H9 (cell line): ENCODE measurements at regions not wholly inside any gene's neighbourhood (a gene's known extent, or its start where the extent isn't known, plus 50 kb on each side); places are given as distances from the start of the nearest gene placed in this dataset.

Source experiments
- DNase-seq: peaks from one replicate; pipeline ENCODE4 v3.0.0-alpha.2; 2017
- H2AFZ ChIP-seq: one replicate; pipeline ENCODE4 v1.6.1; 2013; ENCODE audit warnings: mild to moderate bottlenecking, low read length, control low read depth, moderate library complexity
- H2AK5ac ChIP-seq: 2 replicates; pipeline ENCODE4 v1.6.1; 2013; ENCODE audit warnings: low read length, control low read depth, mixed read lengths; ENCODE audit not compliant: insufficient read length
- H2BK120ac ChIP-seq: one replicate; pipeline ENCODE4 v1.6.1; 2013; ENCODE audit warnings: low read depth, mild to moderate bottlenecking, low read length, control low read depth, inconsistent platforms; ENCODE audit not compliant: poor library complexity, severe bottlenecking
- H2BK12ac ChIP-seq: 2 replicates; pipeline ENCODE4 v1.6.1; 2013; ENCODE audit warnings: low read length, control low read depth, mixed read lengths, low read depth; ENCODE audit not compliant: insufficient read length
- H2BK15ac ChIP-seq: 2 replicates; pipeline ENCODE4 v1.6.1; 2013; ENCODE audit warnings: low read depth, low read length, control low read depth
- H2BK20ac ChIP-seq: one replicate; pipeline ENCODE4 v1.6.1; 2013; ENCODE audit warnings: low read depth, mild to moderate bottlenecking, low read length, control low read depth, inconsistent platforms; ENCODE audit not compliant: poor library complexity, severe bottlenecking
- H2BK5ac ChIP-seq: 2 replicates; pipeline ENCODE4 v1.6.1; 2013; ENCODE audit warnings: low read length, control low read depth, mixed read lengths; ENCODE audit not compliant: insufficient read length
- H3K14ac ChIP-seq: 2 replicates; pipeline ENCODE4 v1.6.1; 2013; ENCODE audit warnings: low read length, control low read depth; ENCODE audit not compliant: insufficient read depth
- H3K18ac ChIP-seq: 2 replicates; pipeline ENCODE4 v1.6.1; 2013; ENCODE audit warnings: low read depth, mild to moderate bottlenecking, mixed read lengths, low read length, control low read depth; ENCODE audit not compliant: insufficient read length
- H3K23ac ChIP-seq: 2 replicates; pipeline ENCODE4 v1.6.1; 2013; ENCODE audit warnings: low read length, control low read depth, mixed read lengths, low read depth; ENCODE audit not compliant: insufficient read length
- H3K23me2 ChIP-seq: 2 replicates; pipeline ENCODE4 v1.6.1; 2013; ENCODE audit warnings: low read depth, mild to moderate bottlenecking, mixed read lengths, low read length, control low read depth; ENCODE audit not compliant: insufficient read length, poor library complexity, severe bottlenecking
- H3K27ac ChIP-seq: 2 replicates; pipeline ENCODE4 v1.5.1; 2013; ENCODE audit warnings: low read length, control low read depth, mixed read lengths, low read depth; ENCODE audit not compliant: insufficient read length
- H3K27me3 ChIP-seq: 2 replicates; pipeline ENCODE4 v1.6.1; 2013; ENCODE audit warnings: low read length, control low read depth, inconsistent platforms; ENCODE audit not compliant: insufficient read depth
- H3K4ac ChIP-seq: 2 replicates; pipeline ENCODE4 v1.6.1; 2013; ENCODE audit warnings: low read depth, mild to moderate bottlenecking, control low read depth, inconsistent platforms, low read length, moderate library complexity
- H3K4me1 ChIP-seq: 2 replicates; pipeline ENCODE4 v1.6.1; 2013; ENCODE audit warnings: low read length, control low read depth, inconsistent platforms; ENCODE audit not compliant: insufficient read depth
- H3K4me2 ChIP-seq: 2 replicates; pipeline ENCODE4 v1.6.1; 2013; ENCODE audit warnings: low read length, control low read depth, mixed read lengths; ENCODE audit not compliant: insufficient read length, insufficient read depth
- H3K56ac ChIP-seq: 2 replicates; pipeline ENCODE4 v1.6.1; 2013; ENCODE audit warnings: low read depth, mild to moderate bottlenecking, mixed read lengths, low read length, control low read depth; ENCODE audit not compliant: insufficient read length
- H3K79me1 ChIP-seq: 2 replicates; pipeline ENCODE4 v1.6.1; 2013; ENCODE audit warnings: low read depth, mild to moderate bottlenecking, moderate library complexity, low read length, control low read depth, inconsistent platforms; ENCODE audit not compliant: insufficient read depth, poor library complexity, severe bottlenecking
- H3K79me2 ChIP-seq: 2 replicates; pipeline ENCODE4 v1.6.1; 2013; ENCODE audit warnings: low read length, control low read depth, inconsistent platforms; ENCODE audit not compliant: insufficient read depth
- H3K9ac ChIP-seq: 2 replicates; pipeline ENCODE4 v1.6.1; 2013; ENCODE audit warnings: low read length, control low read depth, mixed read lengths; ENCODE audit not compliant: insufficient read length; ENCODE audit errors: extremely low read depth
- H3K9me3 ChIP-seq: one replicate; pipeline ENCODE4 v1.6.1; 2013; ENCODE audit warnings: low read depth, low read length, inconsistent platforms; ENCODE audit not compliant: control insufficient read depth
- H3T11ph ChIP-seq: one replicate; pipeline ENCODE4 v1.6.1; 2013; ENCODE audit warnings: mild to moderate bottlenecking, low read length, control low read depth, inconsistent platforms
- H4K20me1 ChIP-seq: one replicate; pipeline ENCODE4 v1.6.1; 2013; ENCODE audit not compliant: control insufficient read depth, insufficient read length, insufficient read depth
- H4K5ac ChIP-seq: 2 replicates; pipeline ENCODE4 v1.6.1; 2013; ENCODE audit warnings: low read depth, mild to moderate bottlenecking, mixed read lengths, low read length, control low read depth; ENCODE audit not compliant: insufficient read length
- H4K8ac ChIP-seq: replicated peaks from 2 replicates; pipeline ENCODE4 v1.6.1; 2013; ENCODE audit warnings: low read length, control low read depth, mixed read lengths, low read depth; ENCODE audit not compliant: insufficient read length
- H4K91ac ChIP-seq: 2 replicates; pipeline ENCODE4 v1.6.1; 2013; ENCODE audit warnings: low read depth, mild to moderate bottlenecking, moderate library complexity, mixed read lengths, low read length, control low read depth; ENCODE audit not compliant: insufficient read length
- H3K27ac Mint-ChIP-seq, 3 experiments: 2 replicates in 2 of 3; 3 replicates in 1 of 3; pipeline ENCODE4 v1.8.0; 2020 to 2021; ENCODE audit warnings: mixed read lengths in 3 of 3, mild to moderate bottlenecking in 1 of 3, moderate library complexity in 1 of 3
- H3K27me3 Mint-ChIP-seq: 2 replicates; pipeline ENCODE4 v1.8.0; 2021; ENCODE audit warnings: low read depth, mild to moderate bottlenecking, moderate library complexity, mixed read lengths
- H3K36me3 Mint-ChIP-seq, 3 experiments: 2 replicates in 2 of 3; 3 replicates in 1 of 3; pipeline ENCODE4 v1.8.0; 2020 to 2021; ENCODE audit warnings: low read depth in 3 of 3, mixed read lengths in 3 of 3; ENCODE audit not compliant: insufficient read depth in 1 of 3
- H3K4me1 Mint-ChIP-seq, 2 experiments: 2 replicates each; pipeline ENCODE4 v1.8.0; 2020; ENCODE audit warnings: mixed read lengths in 2 of 2
- H3K4me3 Mint-ChIP-seq, 2 experiments: 2 replicates in 1 of 2; 3 replicates in 1 of 2; pipeline ENCODE4 v1.8.0; 2020 to 2021; ENCODE audit warnings: mild to moderate bottlenecking in 2 of 2, mixed read lengths in 2 of 2, moderate library complexity in 1 of 2
- H3K9me3 Mint-ChIP-seq, 2 experiments: 2 replicates in 1 of 2; 3 replicates in 1 of 2; pipeline ENCODE4 v1.8.0; 2020; ENCODE audit warnings: mild to moderate bottlenecking in 2 of 2, mixed read lengths in 2 of 2, moderate library complexity in 1 of 2
- CTCF ChIP-seq: fragments of 200-600 bp; sonication (generic); conservative IDR thresholded peaks from 3 replicates; pipeline ENCODE4 v1.8.0; 2021; ENCODE audit warnings: antibody characterized with exemption, mild to moderate bottlenecking
- WGBS: extraction: QIAGEN DNeasy Blood & Tissue Kit; methylation state at CpG from one replicate; pipeline ENCODE4 v1.1.7; 2013; ENCODE audit warnings: missing lambda C conversion rate, low lambda C conversion rate, mixed read lengths; ENCODE audit not compliant: insufficient read length; ENCODE audit errors: extremely low coverage; 5-methylcytosine and 5-hydroxymethylcytosine counted together

- Histone ChIP-seq H3K56ac (no peak overlapping the region), H3K27me3 (no peaks in the 10 kb centered on the region), H4K91ac (no peak overlapping the region), H3K9me3 (no peaks in the 10 kb centered on the region), H2BK5ac (no peak overlapping the region), H3K23me2 (no peaks in the 10 kb centered on the region), H2BK12ac (no peak overlapping the region), H3K79me2 (no peaks in the 10 kb centered on the region), H3K18ac (no peak overlapping the region), H3K27ac (no peak overlapping the region), H2AK5ac (no peak overlapping the region), H4K5ac (no peak overlapping the region), H3K4ac (no peak overlapping the region), H3K79me1 (no peaks in the 10 kb centered on the region), H2BK120ac (no peak overlapping the region), H3K14ac (no peak overlapping the region), H4K8ac (no peak overlapping the region), H3T11ph (no peak overlapping the region), H4K20me1 (no peaks in the 10 kb centered on the region), H2AFZ (no peak overlapping the region), H3K9ac (no peak overlapping the region), H3K4me1 (no peaks in the 10 kb centered on the region), H2BK15ac (no peak overlapping the region), H2BK20ac (no peak overlapping the region), H3K23ac (no peak overlapping the region), H3K4me2 (no peak overlapping the region)
- Mint-ChIP-seq H3K27me3 (no peaks in the 10 kb centered on the region; the same call in 1 of the 2 replicates), H3K4me1 (peaks cover 8 to 9% of the 10 kb centered on the region in 2 experiments), H3K4me3 (no peak overlapping the region), H3K9me3 (peaks cover 0 to 2% of the 10 kb centered on the region in 2 experiments; a peak in 1 of 5 replicates), H3K36me3 (no peaks in the 10 kb centered on the region; a peak in 1 of 7 replicates), H3K27ac (no peak overlapping the region)
- no peak for TF ChIP-seq CTCF
- WGBS: no CpG with 5 or more reads among the region's 4 CpGs
- no peak for DNase-seq
Measured at GRCh38 chr2:35298493-35298892, 1057.1 kb upstream of the CRIM1 start.
